ENCODE measurements at regions not wholly inside any gene's neighbourhood (a gene's known extent, or its start where the extent isn't known, plus 50 kb on each side); places are given as distances from the start of the nearest gene placed in this dataset.

DNA sequence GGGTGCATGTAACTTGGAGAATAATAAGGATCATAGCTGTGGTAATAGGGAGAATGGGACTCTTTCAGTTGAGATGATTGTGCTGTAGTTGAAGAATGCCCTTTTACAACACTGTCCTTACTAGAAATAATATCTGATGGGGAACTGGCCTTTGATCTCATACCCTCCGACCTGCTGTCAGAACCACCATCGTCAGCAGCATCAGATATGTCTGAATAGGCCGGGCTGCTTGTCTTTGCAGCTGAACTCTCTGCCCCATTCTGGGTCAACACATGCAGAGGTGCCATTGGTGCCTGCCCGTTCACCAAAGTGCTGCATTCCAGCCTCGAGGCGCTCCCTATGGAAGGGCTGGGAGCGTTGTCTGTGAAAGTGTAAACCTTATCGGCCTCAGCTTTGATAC is 99.1 kb downstream of the ZNF608 start:
- Mint-ChIP-seq H3K27me3 (peaks cover 38% of the 10 kb centered on the region), H3K4me3 (no peak overlapping the region), H3K4me1 (peaks cover 22% of the 10 kb centered on the region), H3K9me3 (ENCODE audit: low read depth) (no peaks in the 10 kb centered on the region), H3K36me3 (peaks cover 5% of the 10 kb centered on the region), H3K27ac (no peak overlapping the region)
- ATAC-seq: no peak
- no peak for DNase-seq
- CTCF ChIA-PET: no interaction called here

DNA sequence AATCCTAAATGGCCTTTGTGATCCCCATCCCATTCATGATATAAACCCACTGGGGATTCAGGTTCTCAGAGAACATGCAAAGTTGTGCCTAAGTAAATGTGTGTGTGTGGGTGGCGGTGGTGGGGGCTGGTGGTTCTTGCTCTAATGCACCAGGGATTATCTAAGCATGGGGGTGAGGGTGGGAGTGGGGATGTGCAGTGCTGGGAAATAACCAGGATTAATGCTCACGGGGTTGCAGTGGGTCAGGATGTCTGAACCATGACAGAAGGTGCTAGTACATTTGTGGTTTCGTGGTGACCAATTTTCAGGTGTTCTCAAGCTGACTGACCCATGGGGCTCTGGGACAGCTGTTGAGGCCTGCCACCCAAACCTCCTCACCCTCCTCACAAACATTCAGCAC is 101.0 kb downstream of the ZNF608 start:
- no peaks in the 10 kb centered on the region for H3K9me3 Mint-ChIP-seq (ENCODE audit: low read depth)
- peaks cover 18% of the 10 kb centered on the region for H3K4me1 Mint-ChIP-seq
- H3K36me3 Mint-ChIP-seq: peaks cover 3% of the 10 kb centered on the region
- H3K27me3 Mint-ChIP-seq: peaks cover 27% of the 10 kb centered on the region
- H3K27ac Mint-ChIP-seq: no peak overlapping the region
- no peak overlapping the region for H3K4me3 Mint-ChIP-seq
- CTCF ChIA-PET: no interaction called here
- no peak for ATAC-seq
- DNase-seq: no peak

DNA sequence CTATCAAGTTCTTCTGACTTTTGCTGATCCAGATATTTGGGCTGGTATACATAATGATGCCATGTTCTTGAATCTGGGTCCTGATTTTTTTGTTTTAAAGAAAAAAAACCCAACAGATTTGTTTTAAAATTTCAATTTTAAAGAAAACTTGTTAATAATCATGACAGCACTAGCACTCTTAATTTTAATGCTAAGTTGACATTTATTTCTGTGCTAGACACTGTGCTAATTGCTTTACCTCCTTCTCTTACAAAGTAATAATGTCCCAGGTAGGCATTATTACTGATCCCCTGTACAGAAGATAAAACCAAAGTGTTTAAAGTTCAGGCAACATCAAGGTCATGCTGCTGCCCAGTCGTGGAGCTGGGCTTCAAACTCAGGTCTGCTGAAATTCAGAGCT is 101.9 kb downstream of the ZNF608 start:
- H3K27ac Mint-ChIP-seq: no peak overlapping the region
- CTCF ChIA-PET: no interaction called here
- ATAC-seq (no peak), DNase-seq (no peak)
- no peaks in the 10 kb centered on the region for H3K9me3 Mint-ChIP-seq (ENCODE audit: low read depth)
- H3K27me3 Mint-ChIP-seq: peaks cover 20% of the 10 kb centered on the region
- H3K4me1 Mint-ChIP-seq: peaks cover 10% of the 10 kb centered on the region
- H3K36me3 Mint-ChIP-seq: peaks cover 1% of the 10 kb centered on the region
- no peak overlapping the region for H3K4me3 Mint-ChIP-seq

DNA sequence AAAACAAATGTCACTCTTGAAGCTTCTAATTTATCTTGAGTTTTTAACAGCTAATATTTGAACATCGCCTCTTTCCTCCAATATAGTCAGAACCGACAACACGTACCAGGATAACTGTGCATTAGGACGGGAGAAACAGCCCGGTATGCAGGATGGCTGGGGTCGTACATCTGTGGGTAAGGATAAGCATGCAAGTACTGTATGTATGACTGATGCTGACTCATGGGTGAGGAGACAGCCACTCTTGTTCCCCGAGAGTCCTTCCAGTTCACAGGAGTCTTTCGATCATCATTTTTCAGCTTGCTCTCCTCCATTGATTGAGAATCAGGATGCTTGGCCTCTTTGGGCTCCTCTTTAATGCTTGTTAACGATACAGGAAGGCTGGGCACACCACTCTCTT is 102.3 kb downstream of the ZNF608 start:
- peaks cover 6% of the 10 kb centered on the region for H3K4me1 Mint-ChIP-seq
- ATAC-seq (no peak), DNase-seq (no peak)
- H3K27ac Mint-ChIP-seq: no peak overlapping the region
- no peak overlapping the region for H3K4me3 Mint-ChIP-seq
- H3K9me3 Mint-ChIP-seq (ENCODE audit: low read depth): no peaks in the 10 kb centered on the region
- CTCF ChIA-PET: no interaction called here
- H3K36me3 Mint-ChIP-seq: peaks cover 1% of the 10 kb centered on the region
- H3K27me3 Mint-ChIP-seq: peaks cover 18% of the 10 kb centered on the region

DNA sequence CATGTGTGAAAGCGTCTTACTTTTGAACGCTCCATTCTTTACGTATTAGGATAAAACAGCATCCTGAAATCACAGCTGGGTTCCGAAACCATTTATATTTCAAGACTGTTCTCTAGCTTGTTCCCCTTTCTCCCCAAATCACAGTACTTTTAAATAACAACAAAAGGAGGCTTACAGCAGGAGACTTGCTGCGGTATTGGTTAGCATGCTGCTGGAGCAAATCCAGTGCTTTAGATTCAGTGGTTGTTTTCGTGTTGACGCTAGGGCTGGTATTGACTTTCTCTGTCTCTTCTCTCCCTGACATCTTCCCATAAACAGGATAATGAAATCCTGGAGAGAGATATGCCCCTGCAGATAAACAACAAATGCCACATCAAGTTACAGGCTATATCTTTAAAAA is 103.1 kb downstream of the ZNF608 start:
- ATAC-seq (no peak), DNase-seq (no peak)
- CTCF ChIA-PET: interaction anchor here (0.8 kb wide), 1 partner anchor 908 kb away, joined by 3 read pairs; no protein-coding TSS in a partner anchor
- Mint-ChIP-seq H3K36me3 (peaks cover 1% of the 10 kb centered on the region), H3K27me3 (peaks cover 15% of the 10 kb centered on the region), H3K27ac (no peak overlapping the region), H3K4me3 (no peak overlapping the region), H3K9me3 (ENCODE audit: low read depth) (no peaks in the 10 kb centered on the region), H3K4me1 (peaks cover 3% of the 10 kb centered on the region)

DNA sequence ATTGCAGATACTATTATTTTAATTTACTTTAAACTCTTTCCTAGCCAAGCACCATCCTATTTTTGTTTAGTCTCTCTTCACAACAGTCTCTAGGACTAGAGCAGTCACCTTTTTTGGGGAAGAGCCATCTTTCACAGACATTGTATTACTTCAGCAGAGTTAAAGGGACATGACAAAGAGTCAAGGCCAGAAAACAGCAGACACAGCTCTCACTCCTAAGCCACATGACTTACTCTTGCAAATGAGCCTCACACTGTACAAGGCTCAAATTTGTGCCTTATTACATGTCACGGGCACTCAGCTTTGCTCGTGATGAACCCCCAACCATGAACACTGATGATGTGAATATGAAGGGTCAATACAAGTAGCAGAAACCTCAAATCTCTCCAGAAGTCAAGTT is 104.3 kb downstream of the ZNF608 start:
- Mint-ChIP-seq H3K27ac (no peak overlapping the region), H3K9me3 (ENCODE audit: low read depth) (no peaks in the 10 kb centered on the region), H3K27me3 (peaks cover 10% of the 10 kb centered on the region), H3K4me1 (peaks cover 1% of the 10 kb centered on the region), H3K4me3 (no peak overlapping the region), H3K36me3 (no peaks in the 10 kb centered on the region)
- CTCF ChIA-PET: no interaction called here
- no peak for DNase-seq
- no peak for ATAC-seq

DNA sequence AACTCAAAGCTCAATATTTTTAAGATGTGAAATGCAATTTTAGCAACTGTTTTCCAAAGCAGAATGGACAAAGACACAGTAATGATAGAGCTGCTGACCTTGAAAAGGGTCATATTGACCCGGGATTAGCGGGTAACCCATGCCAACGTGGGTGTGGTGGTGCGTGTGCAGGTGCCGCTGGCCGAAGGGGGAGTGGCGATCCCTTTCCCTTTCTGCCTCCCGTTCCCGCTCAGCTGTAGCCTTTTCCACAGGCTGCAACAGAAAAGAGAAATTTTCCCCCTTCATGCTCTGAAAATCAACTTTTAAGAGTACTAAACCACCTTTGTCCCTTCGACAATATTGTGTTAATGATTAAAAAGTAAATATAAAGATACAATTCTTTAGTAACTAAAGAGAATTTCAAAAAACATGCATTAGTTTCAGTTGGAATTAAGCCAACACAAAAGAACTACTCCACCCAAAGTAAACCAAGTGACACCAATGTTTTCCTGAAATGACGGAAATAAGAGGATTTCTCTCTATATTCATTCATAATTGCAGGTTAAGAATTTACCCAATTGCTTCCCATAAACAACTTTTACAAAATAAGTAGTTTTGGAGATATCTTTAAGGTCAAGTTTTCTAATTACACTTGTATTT is 105.2 kb downstream of the ZNF608 start:
- no peak for ATAC-seq
- H3K27me3 Mint-ChIP-seq: peaks cover 5% of the 10 kb centered on the region
- no peaks in the 10 kb centered on the region for H3K36me3 Mint-ChIP-seq
- H3K4me3 Mint-ChIP-seq: no peak overlapping the region
- CTCF ChIA-PET: no interaction called here
- DNase-seq: no peak
- H3K9me3 Mint-ChIP-seq (ENCODE audit: low read depth): no peaks in the 10 kb centered on the region
- H3K27ac Mint-ChIP-seq: no peak overlapping the region
- H3K4me1 Mint-ChIP-seq: no peaks in the 10 kb centered on the region

DNA sequence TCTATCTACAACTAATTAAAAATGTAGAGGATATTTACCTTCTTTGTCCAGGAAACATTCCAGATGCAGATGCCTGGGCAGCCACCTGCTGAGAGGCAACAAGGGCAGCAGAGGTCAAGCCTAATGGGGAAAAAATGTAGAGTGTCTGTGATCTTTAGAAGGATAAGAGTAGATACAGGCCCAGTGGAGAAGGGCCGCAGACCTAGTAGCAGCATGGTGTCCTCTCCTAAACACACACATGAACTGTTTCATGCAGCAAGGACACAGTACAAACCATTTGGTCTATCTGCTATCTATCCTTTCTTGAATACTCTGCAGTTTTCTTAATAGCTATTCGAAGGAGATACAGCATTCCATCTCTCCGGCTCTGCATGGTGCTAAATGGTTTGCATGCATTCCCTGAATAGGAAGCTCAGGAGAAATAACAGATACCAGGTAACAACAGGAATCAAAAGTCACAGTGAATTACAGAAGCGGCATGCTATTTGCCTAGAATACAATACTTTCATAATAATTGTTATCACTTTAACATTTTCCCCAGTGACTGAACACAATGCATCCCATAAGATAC is 107.3 kb downstream of the ZNF608 start:
- H3K9me3 Mint-ChIP-seq (ENCODE audit: low read depth): no peaks in the 10 kb centered on the region

DNA sequence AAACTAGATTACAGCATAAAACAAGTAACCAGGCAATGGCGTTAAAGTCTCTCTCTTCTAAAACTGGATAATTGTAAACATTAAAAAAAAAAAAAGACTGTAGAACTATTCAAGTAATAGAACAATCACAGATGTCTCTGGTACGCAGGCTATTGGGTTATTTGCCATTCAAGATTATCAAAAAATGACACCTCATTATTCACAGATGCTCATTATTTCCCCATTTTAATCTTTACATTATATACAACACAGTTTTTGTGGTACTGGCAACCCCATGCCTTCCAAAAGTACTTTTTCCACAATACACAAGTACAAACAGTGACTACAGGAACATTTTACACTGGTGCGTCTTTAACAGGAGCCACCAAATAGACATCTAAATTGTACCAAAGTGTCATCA is 109.4 kb downstream of the ZNF608 start:
- ATAC-seq (no peak), DNase-seq (no peak)
- Mint-ChIP-seq H3K36me3 (no peaks in the 10 kb centered on the region), H3K4me1 (no peaks in the 10 kb centered on the region), H3K4me3 (no peak overlapping the region), H3K27me3 (peaks cover 5% of the 10 kb centered on the region), H3K9me3 (ENCODE audit: low read depth) (no peaks in the 10 kb centered on the region), H3K27ac (no peak overlapping the region)
- CTCF ChIA-PET: no interaction called here

More for the DNA sequence above, 107.3 kb downstream of the ZNF608 start:
- no peak overlapping the region for H3K4me3 Mint-ChIP-seq
- CTCF ChIA-PET: no interaction called here
- ATAC-seq (no peak), DNase-seq (no peak)
- no peak overlapping the region for H3K27ac Mint-ChIP-seq
- H3K27me3 Mint-ChIP-seq: peaks cover 5% of the 10 kb centered on the region
- H3K36me3 Mint-ChIP-seq: no peaks in the 10 kb centered on the region
- no peaks in the 10 kb centered on the region for H3K4me1 Mint-ChIP-seq

DNA sequence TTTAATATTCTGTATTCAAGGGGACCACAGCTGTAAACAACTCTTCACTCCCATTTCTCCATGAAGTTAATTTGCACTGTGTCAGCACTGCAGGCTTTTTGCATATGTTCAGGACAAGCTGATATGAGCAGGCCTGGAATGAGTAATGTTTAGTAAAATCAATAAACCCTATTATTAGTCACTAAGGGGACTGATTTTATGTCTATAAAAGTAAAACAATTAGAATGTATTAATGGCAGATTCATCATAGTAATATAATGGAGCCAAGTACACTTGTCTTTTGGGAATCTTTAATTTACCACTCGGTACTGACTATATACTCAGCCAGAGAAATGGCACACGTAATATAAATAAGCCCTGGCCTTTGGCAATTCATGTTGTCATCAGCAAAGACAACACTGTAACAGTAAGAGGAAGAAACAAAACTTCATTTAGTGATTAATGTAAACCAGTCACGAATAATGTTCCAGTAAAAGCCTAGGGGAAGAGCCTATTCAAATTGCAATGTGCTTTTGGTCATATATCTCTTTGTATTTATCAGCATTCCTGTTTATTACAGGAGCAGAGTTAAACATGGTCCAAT is 111.6 kb downstream of the ZNF608 start:
- Mint-ChIP-seq H3K36me3 (no peaks in the 10 kb centered on the region), H3K27ac (no peak overlapping the region), H3K27me3 (no peaks in the 10 kb centered on the region), H3K4me3 (no peak overlapping the region), H3K4me1 (no peaks in the 10 kb centered on the region), H3K9me3 (ENCODE audit: low read depth) (no peaks in the 10 kb centered on the region)
- ATAC-seq (no peak), DNase-seq (no peak)
- CTCF ChIA-PET: no interaction called here

DNA sequence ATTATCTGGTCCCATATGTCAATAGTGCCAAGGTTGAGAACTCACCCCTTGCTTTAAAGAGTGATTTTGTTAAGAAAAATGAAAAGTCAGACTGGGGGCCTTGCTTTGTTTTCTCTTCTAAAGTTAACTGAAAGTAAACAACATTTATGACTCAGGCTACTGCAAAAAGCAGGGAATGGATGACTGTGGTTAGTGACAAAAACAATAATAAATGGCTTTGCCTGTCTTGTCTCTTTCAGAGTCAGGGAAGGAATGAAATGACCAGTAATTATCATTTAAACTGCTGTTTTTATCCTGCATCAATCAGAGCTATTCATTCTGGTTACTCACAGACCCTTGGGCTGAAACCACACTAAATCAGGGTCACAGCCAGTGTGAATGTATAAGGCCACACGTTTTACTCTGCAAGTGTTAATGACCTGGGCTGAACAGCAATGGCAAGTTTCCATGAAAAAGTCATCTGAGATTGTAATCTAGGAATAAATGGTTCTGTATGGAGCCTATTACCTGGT is 112.2 kb downstream of the ZNF608 start:
- H3K4me3 Mint-ChIP-seq: no peak overlapping the region
- no peaks in the 10 kb centered on the region for H3K9me3 Mint-ChIP-seq (ENCODE audit: low read depth)
- no peak overlapping the region for H3K27ac Mint-ChIP-seq
- ATAC-seq: no peak
- no peak for DNase-seq
- no peaks in the 10 kb centered on the region for H3K36me3 Mint-ChIP-seq
- CTCF ChIA-PET: no interaction called here
- H3K4me1 Mint-ChIP-seq: no peaks in the 10 kb centered on the region
- no peaks in the 10 kb centered on the region for H3K27me3 Mint-ChIP-seq

DNA sequence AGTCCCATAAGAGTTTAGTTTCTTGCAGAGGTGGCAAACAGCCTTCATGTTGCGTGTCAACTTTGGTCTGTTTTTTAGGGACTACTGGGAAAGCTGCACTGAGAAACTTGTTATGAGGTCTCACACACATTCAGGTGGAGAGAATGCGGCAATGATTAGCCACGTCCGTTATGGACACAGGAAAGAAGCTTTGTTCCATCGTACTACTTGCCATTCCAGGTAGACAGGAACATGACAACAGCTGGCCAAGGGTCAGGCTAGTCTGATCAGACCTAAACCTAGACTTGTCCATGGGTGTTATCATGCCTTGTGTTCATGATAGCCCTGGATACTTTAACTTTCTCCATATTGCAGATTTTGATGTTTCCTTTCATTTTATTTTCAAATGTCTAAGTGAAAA is 113.2 kb downstream of the ZNF608 start:
- Mint-ChIP-seq H3K9me3 (ENCODE audit: low read depth) (no peaks in the 10 kb centered on the region), H3K27ac (no peak overlapping the region), H3K36me3 (no peaks in the 10 kb centered on the region), H3K27me3 (no peaks in the 10 kb centered on the region), H3K4me1 (no peaks in the 10 kb centered on the region), H3K4me3 (no peak overlapping the region)
- CTCF ChIA-PET: no interaction called here
- ATAC-seq (no peak), DNase-seq (no peak)

DNA sequence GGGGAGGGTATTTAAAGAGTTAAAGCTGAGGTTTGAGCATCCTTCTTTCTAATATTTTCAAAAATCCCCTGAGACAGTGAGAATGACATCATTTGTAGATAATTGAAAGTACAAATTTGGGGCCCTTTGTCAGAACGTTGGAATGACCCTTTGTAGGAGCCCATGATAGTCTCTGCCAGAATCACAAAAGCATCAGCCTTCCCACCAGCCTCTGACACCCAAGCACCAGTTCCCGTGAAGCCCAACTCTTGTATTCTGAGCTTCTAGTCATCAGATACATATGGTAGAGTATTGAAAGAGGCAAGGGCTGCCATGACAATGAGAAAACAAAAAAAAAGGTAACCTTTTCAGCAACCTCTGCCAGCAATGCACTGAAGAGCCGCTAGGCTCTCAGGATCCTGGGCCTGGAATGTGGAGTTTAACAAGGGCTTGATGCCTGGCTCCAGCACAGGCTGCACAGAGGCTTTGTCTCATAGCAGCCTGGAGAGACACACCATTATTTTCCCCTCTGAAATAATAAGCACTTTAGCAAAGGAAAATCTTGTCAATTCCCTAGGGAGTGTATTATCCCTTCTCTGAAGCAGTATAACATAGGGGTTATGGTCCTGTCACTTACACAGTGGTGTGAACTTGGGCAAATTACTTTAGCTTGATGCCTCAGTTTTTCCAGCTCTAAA is 114.4 kb downstream of the ZNF608 start:
- DNase-seq: no peak
- no peak overlapping the region for H3K27ac Mint-ChIP-seq
- CTCF ChIA-PET: no interaction called here
- no peak for ATAC-seq
- no peak overlapping the region for H3K4me3 Mint-ChIP-seq
- H3K36me3 Mint-ChIP-seq: no peaks in the 10 kb centered on the region
- H3K27me3 Mint-ChIP-seq: no peaks in the 10 kb centered on the region
- H3K4me1 Mint-ChIP-seq: no peaks in the 10 kb centered on the region
- H3K9me3 Mint-ChIP-seq (ENCODE audit: low read depth): no peaks in the 10 kb centered on the region
